Body of pancreas (tissue), 4 donors: ENCODE measurements at regions not wholly inside any gene's neighbourhood (a gene's known extent, or its start where the extent isn't known, plus 50 kb on each side); places are given as distances from the start of the nearest gene placed in this dataset.
"Not testable (repeated sequence)": the region's sequence is repeated elsewhere in the genome, so short reads cannot be mapped to it uniquely, and the experiment has no call there.

Experiments
- POLR2A ChIP-seq, 3 donors: fragments of 450-650 bp; IDR thresholded peaks; one replicate each; pipeline ENCODE4 v1.6.1; 2016; ENCODE audit warnings: antibody characterized with exemption in 3 of 3, mild to moderate bottlenecking in 2 of 3
- TF ChIP-seq, protein P1 (sequence below), 7 experiments: fragments of 450-650 bp in 4 of 7; fragments of 200-600 bp in 3 of 7; sonication (generic) in 3 of 7; IDR thresholded peaks; one replicate each; pipeline ENCODE4 v1.5.1; 2016 to 2019; ENCODE audit warnings: antibody characterized with exemption in 7 of 7

DNA sequence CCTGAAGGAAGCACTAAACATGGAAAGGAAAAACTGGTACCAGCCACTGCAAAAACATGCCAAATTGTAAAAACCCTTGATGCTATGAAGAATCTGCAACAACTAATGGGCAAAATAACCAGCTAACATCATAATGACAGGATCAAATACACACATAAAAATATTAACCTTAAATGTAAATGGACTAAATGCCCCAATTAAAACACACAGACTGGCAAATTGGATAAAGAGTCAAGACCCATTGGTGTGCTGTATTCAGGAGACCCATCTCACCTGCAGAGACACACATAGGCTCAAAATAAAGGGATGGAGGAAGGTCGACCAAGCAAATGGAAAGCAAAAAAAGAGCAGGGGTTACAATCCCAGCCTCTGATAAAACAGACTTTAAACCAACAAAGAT, 87.7 kb upstream of the DNAJC1 start:
- TF ChIP-seq, protein P1, sequence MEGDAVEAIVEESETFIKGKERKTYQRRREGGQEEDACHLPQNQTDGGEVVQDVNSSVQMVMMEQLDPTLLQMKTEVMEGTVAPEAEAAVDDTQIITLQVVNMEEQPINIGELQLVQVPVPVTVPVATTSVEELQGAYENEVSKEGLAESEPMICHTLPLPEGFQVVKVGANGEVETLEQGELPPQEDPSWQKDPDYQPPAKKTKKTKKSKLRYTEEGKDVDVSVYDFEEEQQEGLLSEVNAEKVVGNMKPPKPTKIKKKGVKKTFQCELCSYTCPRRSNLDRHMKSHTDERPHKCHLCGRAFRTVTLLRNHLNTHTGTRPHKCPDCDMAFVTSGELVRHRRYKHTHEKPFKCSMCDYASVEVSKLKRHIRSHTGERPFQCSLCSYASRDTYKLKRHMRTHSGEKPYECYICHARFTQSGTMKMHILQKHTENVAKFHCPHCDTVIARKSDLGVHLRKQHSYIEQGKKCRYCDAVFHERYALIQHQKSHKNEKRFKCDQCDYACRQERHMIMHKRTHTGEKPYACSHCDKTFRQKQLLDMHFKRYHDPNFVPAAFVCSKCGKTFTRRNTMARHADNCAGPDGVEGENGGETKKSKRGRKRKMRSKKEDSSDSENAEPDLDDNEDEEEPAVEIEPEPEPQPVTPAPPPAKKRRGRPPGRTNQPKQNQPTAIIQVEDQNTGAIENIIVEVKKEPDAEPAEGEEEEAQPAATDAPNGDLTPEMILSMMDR (IDR thresholded peaks at IDR 0.05): not testable (repeated sequence)
- not testable (repeated sequence) for TF ChIP-seq POLR2A (IDR thresholded peaks at IDR 0.05)
